GM21576 (cell line): ENCODE measurements at regions not wholly inside any gene's neighbourhood (a gene's known extent, or its start where the extent isn't known, plus 50 kb on each side); places are given as distances from the start of the nearest gene placed in this dataset.

Source experiments
- ATAC-seq: cut with Tn5 transposase; IDR thresholded peaks from one replicate; pipeline ENCODE4 v1.9.1; 2021; ENCODE audit warnings: mild to moderate bottlenecking, moderate library complexity; ENCODE audit not compliant: unreplicated experiment

- no peak for ATAC-seq
Observed at GRCh38 chr4:44070843-44071242, 377.8 kb downstream of the KCTD8 start.

DNA sequence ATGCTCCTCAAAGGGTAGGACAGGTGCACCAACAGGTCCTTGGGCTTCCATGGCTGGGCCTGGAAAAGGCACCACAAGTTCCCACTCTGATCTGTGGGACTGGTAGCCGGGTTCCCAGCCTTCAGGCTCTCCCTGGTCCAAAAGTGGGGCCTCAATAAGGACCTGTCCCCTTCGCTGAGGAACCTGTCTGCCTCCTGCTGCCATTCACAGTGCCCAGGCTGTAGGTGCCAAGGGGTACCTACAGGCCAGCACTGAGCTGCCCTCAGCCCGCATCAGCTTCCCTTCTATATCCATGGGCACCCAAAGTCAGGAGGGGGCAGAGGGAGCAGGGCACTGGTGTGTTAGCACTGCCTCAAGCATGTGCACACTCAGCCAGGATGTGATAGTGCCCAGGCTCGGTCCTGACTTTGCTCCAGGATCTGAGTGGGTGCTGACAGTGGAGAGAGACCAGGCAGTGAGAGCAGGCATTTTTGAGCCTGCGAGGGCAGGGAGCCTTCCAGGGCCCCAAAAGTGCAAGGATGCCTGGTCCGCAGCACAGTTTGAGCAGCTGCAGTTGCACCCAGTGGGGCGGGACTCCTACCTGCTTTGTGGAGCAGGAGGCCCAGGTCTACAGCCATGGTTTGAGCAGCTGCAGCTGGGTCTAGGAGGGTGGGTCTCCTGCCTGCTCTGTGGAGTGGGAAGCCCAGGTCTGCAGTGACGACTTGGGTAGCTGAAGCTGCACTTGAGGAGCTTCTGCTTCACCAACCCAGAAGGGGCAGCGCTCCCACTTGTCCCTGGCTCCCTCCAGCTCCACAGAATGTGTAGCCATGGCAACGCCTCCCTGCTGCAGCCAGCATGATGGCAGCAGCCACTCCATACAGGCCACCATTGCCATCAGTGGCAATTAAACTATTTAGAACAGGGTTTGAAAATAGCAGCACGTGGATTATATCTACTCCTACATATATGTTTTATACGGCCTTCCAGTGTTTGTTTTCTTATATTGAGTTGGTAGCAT, 376.4 kb downstream of the KCTD8 start:
- no peak for ATAC-seq

DNA sequence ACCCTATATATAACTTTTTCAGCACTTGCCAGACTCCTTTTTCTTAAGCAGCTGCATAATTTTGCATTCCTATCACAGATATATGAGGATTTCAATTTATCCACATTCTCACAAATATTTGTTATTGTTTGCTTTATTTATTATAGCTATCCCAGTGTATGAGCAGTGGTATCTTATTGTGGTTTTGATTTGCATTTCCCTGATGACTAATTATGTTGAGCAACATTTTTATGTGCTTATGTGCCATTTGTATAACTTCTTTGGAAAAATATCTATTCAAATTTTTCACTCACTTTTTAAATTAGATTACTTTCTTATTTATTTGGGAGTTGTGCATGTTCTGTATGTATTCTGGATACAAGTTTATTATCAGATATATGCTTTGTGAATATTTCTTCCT, 361.9 kb downstream of the KCTD8 start:
- no peak for ATAC-seq

- no peak for ATAC-seq
Observed at GRCh38 chr4:44093390-44093789, 355.2 kb downstream of the KCTD8 start.

- ATAC-seq, result no peak
Observed at GRCh38 chr4:44098973-44099372, 349.6 kb downstream of the KCTD8 start.

DNA sequence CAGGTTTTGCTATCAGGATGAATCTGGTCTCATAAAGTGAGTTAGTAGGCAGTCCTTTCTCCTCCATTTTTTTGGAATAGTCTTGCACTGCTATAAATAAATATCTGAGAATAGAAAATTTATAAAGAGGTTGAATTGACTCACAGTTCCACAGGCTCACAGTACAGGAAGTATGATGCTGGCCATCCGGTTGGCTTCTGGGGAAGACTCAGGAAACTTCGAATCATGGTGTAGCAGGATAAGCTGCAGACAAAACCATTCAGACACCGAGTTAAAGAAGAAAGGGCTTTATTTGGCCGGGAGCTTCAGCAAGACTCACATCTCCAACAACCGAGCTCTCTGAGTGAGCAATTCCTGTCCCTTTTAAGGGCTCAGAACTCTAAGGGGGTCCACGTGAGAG, 348.2 kb downstream of the KCTD8 start:
- ATAC-seq, result no peak

- no peak for ATAC-seq
Observed at GRCh38 chr4:44118971-44119680, 329.5 kb downstream of the KCTD8 start.

- no peak for ATAC-seq
Observed at GRCh38 chr4:44120646-44121045, 328.0 kb downstream of the KCTD8 start.

DNA sequence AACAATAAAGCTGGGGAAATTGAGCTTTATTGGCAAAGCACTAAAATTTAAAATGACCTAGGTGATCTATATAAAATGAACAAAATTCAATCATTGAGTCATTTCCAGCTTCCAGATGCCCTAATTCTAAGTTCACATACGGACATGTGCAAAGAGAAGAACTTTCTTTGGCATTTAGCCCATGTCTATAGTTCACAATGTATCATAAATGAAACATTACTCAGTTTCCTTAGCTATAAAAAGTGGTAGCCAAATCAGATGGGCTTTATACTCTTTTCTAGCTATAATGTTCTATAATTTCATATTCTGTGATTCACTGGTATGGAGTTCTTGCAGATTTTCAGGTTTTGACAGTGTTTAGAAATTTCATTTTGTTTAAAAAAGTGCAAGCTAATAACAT, 327.4 kb downstream of the KCTD8 start:
- no peak for ATAC-seq
